22Rv1 (cell line): ENCODE measurements at regions not wholly inside any gene's neighbourhood (a gene's known extent, or its start where the extent isn't known, plus 50 kb on each side); places are given as distances from the start of the nearest gene placed in this dataset.
"Not testable (repeated sequence)": the region's sequence is repeated elsewhere in the genome, so short reads cannot be mapped to it uniquely, and the experiment has no call there.

Source experiments
- H3K27ac ChIP-seq: fragments of 450-650 bp; 2 replicates; pipeline ENCODE4 v1.5.1; 2017
- CTCF ChIP-seq: fragments of 450-650 bp; IDR thresholded peaks from 2 replicates; pipeline ENCODE4 v1.5.1; 2017; ENCODE audit warnings: mild to moderate bottlenecking
- ZFX ChIP-seq: fragments of 450-650 bp; IDR thresholded peaks from 2 replicates; pipeline ENCODE4 v1.6.1; 2017; ENCODE audit warnings: antibody characterized with exemption, borderline replicate concordance

GRCh38 chr2:7632420-7632819 is 715.2 kb downstream of the RNF144A start:
- no peak overlapping the region for H3K27ac ChIP-seq
- TF ChIP-seq ZFX (no peak), CTCF (no peak)

GRCh38 chr2:7633566-7634153 is 716.4 kb downstream of the RNF144A start:
- TF ChIP-seq ZFX (no peak), CTCF (no peak)
- no peak overlapping the region for H3K27ac ChIP-seq

- TF ChIP-seq CTCF, result no peak
- no peak for TF ChIP-seq ZFX
- H3K27ac ChIP-seq, result no peak overlapping the region
Observed at GRCh38 chr2:7634409-7634808, 717.2 kb downstream of the RNF144A start.

GRCh38 chr2:7639476-7639875 is 722.3 kb downstream of the RNF144A start:
- TF ChIP-seq CTCF (no peak), ZFX (no peak)

GRCh38 chr2:7641272-7641671 is 724.1 kb downstream of the RNF144A start:
- H3K27ac ChIP-seq, result not testable (repeated sequence)

More at GRCh38 chr2:7639476-7639875, 722.3 kb downstream of the RNF144A start:
- no peak overlapping the region for H3K27ac ChIP-seq

- H3K27ac ChIP-seq, result no peak overlapping the region
- TF ChIP-seq CTCF (no peak), ZFX (no peak)
Observed at GRCh38 chr2:7646024-7646423, 728.8 kb downstream of the RNF144A start.

GRCh38 chr2:7646661-7647060 is 729.4 kb downstream of the RNF144A start:
- no peak for TF ChIP-seq CTCF

GRCh38 chr2:7648221-7648795 is 731.1 kb downstream of the RNF144A start:
- H3K27ac ChIP-seq, result no peak overlapping the region
- TF ChIP-seq CTCF, result no peak

More at GRCh38 chr2:7646661-7647060, 729.4 kb downstream of the RNF144A start:
- no peak overlapping the region for H3K27ac ChIP-seq
